Glutamatergic neuron (in vitro differentiated cells): ENCODE measurements at regions not wholly inside any gene's neighbourhood (a gene's known extent, or its start where the extent isn't known, plus 50 kb on each side); places are given as distances from the start of the nearest gene placed in this dataset.

Experiments
- DNase-seq: peaks from one replicate; pipeline ENCODE4 v3.0.0; 2022
- H3K27ac Mint-ChIP-seq: one replicate; pipeline ENCODE4 v1.8.0; 2020; ENCODE audit warnings: mild to moderate bottlenecking, mixed read lengths, inconsistent platforms; ENCODE audit not compliant: unreplicated experiment
- H3K27me3 Mint-ChIP-seq: one replicate; pipeline ENCODE4 v1.8.0; 2020; ENCODE audit warnings: mild to moderate bottlenecking, moderate library complexity, mixed read lengths, inconsistent platforms; ENCODE audit not compliant: unreplicated experiment
- H3K36me3 Mint-ChIP-seq: one replicate; pipeline ENCODE4 v1.8.0; 2020; ENCODE audit warnings: mild to moderate bottlenecking, mixed read lengths, inconsistent platforms; ENCODE audit not compliant: unreplicated experiment
- H3K4me1 Mint-ChIP-seq: one replicate; pipeline ENCODE4 v1.8.0; 2020; ENCODE audit warnings: mild to moderate bottlenecking, low read depth, mixed read lengths, inconsistent platforms; ENCODE audit not compliant: unreplicated experiment
- H3K4me3 Mint-ChIP-seq: one replicate; pipeline ENCODE4 v1.8.0; 2020; ENCODE audit warnings: mild to moderate bottlenecking, mixed read lengths, inconsistent platforms; ENCODE audit not compliant: unreplicated experiment
- H3K9me3 Mint-ChIP-seq: one replicate; pipeline ENCODE4 v1.8.0; 2020; ENCODE audit warnings: mild to moderate bottlenecking, moderate library complexity, mixed read lengths, inconsistent platforms; ENCODE audit not compliant: unreplicated experiment
- CTCF ChIP-seq: fragments of 200-600 bp; sonication (generic); IDR thresholded peaks from one replicate; pipeline ENCODE4 v1.5.0; 2021; ENCODE audit not compliant: partially characterized antibody, unreplicated experiment

GRCh38 chr9:87189006-87189405 lies 241.7 kb upstream of the GAS1 start:
- H3K9me3 Mint-ChIP-seq: peaks cover 4% of the 10 kb centered on the region
- no peak for TF ChIP-seq CTCF
- no peak overlapping the region for H3K4me3 Mint-ChIP-seq
- peaks cover 13% of the 10 kb centered on the region for H3K36me3 Mint-ChIP-seq
- no peaks in the 10 kb centered on the region for H3K4me1 Mint-ChIP-seq
- H3K27me3 Mint-ChIP-seq: no peaks in the 10 kb centered on the region
- no peak overlapping the region for H3K27ac Mint-ChIP-seq
- DNase-seq: no peak

GRCh38 chr9:87193151-87193550 lies 245.8 kb upstream of the GAS1 start:
- Mint-ChIP-seq H3K9me3 (no peaks in the 10 kb centered on the region), H3K4me1 (peaks cover 3% of the 10 kb centered on the region), H3K36me3 (peaks cover 10% of the 10 kb centered on the region), H3K27ac (no peak overlapping the region), H3K27me3 (no peaks in the 10 kb centered on the region), H3K4me3 (no peak overlapping the region)
- DNase-seq: no peak
- TF ChIP-seq CTCF: no peak

GRCh38 chr9:87193925-87194868 lies 246.9 kb upstream of the GAS1 start:
- Mint-ChIP-seq H3K9me3 (no peaks in the 10 kb centered on the region), H3K27me3 (no peaks in the 10 kb centered on the region), H3K27ac (no peak overlapping the region), H3K4me3 (no peak overlapping the region), H3K4me1 (peaks cover 3% of the 10 kb centered on the region), H3K36me3 (peaks cover 10% of the 10 kb centered on the region)
- no peak for DNase-seq
- no peak for TF ChIP-seq CTCF

- no peaks in the 10 kb centered on the region for H3K27me3 Mint-ChIP-seq
- TF ChIP-seq CTCF: no peak
- H3K27ac Mint-ChIP-seq: no peak overlapping the region
- no peak for DNase-seq
- H3K36me3 Mint-ChIP-seq: peaks cover 10% of the 10 kb centered on the region
- H3K4me3 Mint-ChIP-seq: no peak overlapping the region
- H3K4me1 Mint-ChIP-seq: peaks cover 3% of the 10 kb centered on the region
- no peaks in the 10 kb centered on the region for H3K9me3 Mint-ChIP-seq
Observed at GRCh38 chr9:87195306-87195705, 248.0 kb upstream of the GAS1 start.
